SK-N-SH (cell line): ENCODE measurements at regions not wholly inside any gene's neighbourhood (a gene's known extent, or its start where the extent isn't known, plus 50 kb on each side); places are given as distances from the start of the nearest gene placed in this dataset.

Experiments
- CTCF ChIA-PET: fragments of 300-600, 350-600 bp; formaldehyde crosslinking; extraction: SDS; loops from one replicate; lab custom pipeline; 2021; lab: Yijun Ruan, JAX
- POLR2A ChIA-PET: fragments of 350-600 bp; sonication (Branson Sonifier 250); formaldehyde crosslinking; extraction: SDS; loops from one replicate; lab custom pipeline; 2020; ENCODE audit warnings: antibody characterized with exemption, inconsistent platforms; lab: Yijun Ruan, JAX
- DNase-seq: peaks from one replicate; pipeline ENCODE4 v3.0.0; 2012
- H2AFZ ChIP-seq: fragments of 200-600 bp; sonication (generic); 2 replicates; pipeline ENCODE4 v1.8.1; 2016; ENCODE audit warnings: antibody characterized with exemption, mild to moderate bottlenecking, low read depth
- H3F3A ChIP-seq: fragments of 200-600 bp; sonication (generic); replicated peaks from 2 replicates; pipeline ENCODE3; 2016; ENCODE audit warnings: antibody characterized with exemption, mild to moderate bottlenecking; ENCODE audit not compliant: insufficient read depth
- H3K27ac ChIP-seq, 2 experiments: fragments of 200-500 bp in 1 of 2; fragments of 200-600 bp in 1 of 2; sonication (Bioruptor generic) in 1 of 2; sonication (generic), shearing (Covaris generic) in 1 of 2; 2 replicates each; pipeline versions ENCODE4 v1.5.1 to v1.6.1; 2014 to 2016; ENCODE audit warnings: low read depth in 2 of 2, inconsistent platforms in 1 of 2, low read length in 1 of 2, mild to moderate bottlenecking in 1 of 2, mixed read lengths in 1 of 2
- H3K27me3 ChIP-seq: fragments of 200-600 bp; sonication (generic), shearing (Covaris generic); 2 replicates; pipeline ENCODE4 v1.6.1; 2016; ENCODE audit warnings: mixed run types; ENCODE audit not compliant: insufficient read depth
- H3K36me3 ChIP-seq, 2 experiments: fragments of 200-500 bp in 1 of 2; fragments of 200-600 bp in 1 of 2; sonication (Bioruptor generic) in 1 of 2; sonication (generic) in 1 of 2; replicated peaks in 1 of 2; 2 replicates each; pipeline versions ENCODE3 to v1.5.1; 2014 to 2016; ENCODE audit warnings: low read length in 1 of 2, mild to moderate bottlenecking in 1 of 2; ENCODE audit not compliant: insufficient read depth in 2 of 2, control insufficient read depth in 1 of 2
- H3K4me1 ChIP-seq, 2 experiments: fragments of 200-500 bp in 1 of 2; fragments of 200-600 bp in 1 of 2; sonication (Bioruptor generic) in 1 of 2; sonication (generic), shearing (Covaris generic) in 1 of 2; 2 replicates each; pipeline versions ENCODE4 v1.5.1 to v1.6.1; 2014 to 2016; ENCODE audit warnings: low read depth in 1 of 2, low read length in 1 of 2, mixed run types in 1 of 2; ENCODE audit not compliant: insufficient read depth in 2 of 2, control insufficient read depth in 1 of 2
- H3K4me2 ChIP-seq: fragments of 200-600 bp; sonication (generic), shearing (Covaris generic); 2 replicates; pipeline ENCODE4 v1.6.1; 2017; ENCODE audit warnings: mixed run types
- H3K4me3 ChIP-seq, 2 experiments: fragments of 200-500 bp in 1 of 2; fragments of 200-600 bp in 1 of 2; sonication (Bioruptor generic) in 1 of 2; sonication (generic), shearing (Covaris generic) in 1 of 2; 2 replicates each; pipeline versions ENCODE4 v1.5.1 to v1.8.1; 2014 to 2016; ENCODE audit warnings: low read depth in 2 of 2, inconsistent platforms in 1 of 2, low read length in 1 of 2, mild to moderate bottlenecking in 1 of 2, mixed read lengths in 1 of 2, moderate library complexity in 1 of 2
- H3K79me2 ChIP-seq: fragments of 200-600 bp; sonication (generic); 2 replicates; pipeline ENCODE4 v1.8.1; 2017; ENCODE audit warnings: mild to moderate bottlenecking; ENCODE audit not compliant: insufficient read depth
- H3K9ac ChIP-seq: fragments of 200-600 bp; sonication (generic); 2 replicates; pipeline ENCODE4 v1.6.1; 2017; ENCODE audit warnings: mixed run types
- H3K9me2 ChIP-seq: fragments of 200-600 bp; sonication (generic); 2 replicates; pipeline ENCODE4 v1.6.1; 2017; ENCODE audit warnings: mixed run types
- H3K9me3 ChIP-seq: fragments of 200-600 bp; sonication (generic); 2 replicates; pipeline ENCODE4 v1.6.1; 2017; ENCODE audit warnings: mixed run types, mild to moderate bottlenecking, moderate library complexity
- H4K20me1 ChIP-seq: fragments of 200-600 bp; sonication (generic); 2 replicates; pipeline ENCODE4 v1.6.1; 2017; ENCODE audit warnings: mild to moderate bottlenecking, mixed run types; ENCODE audit not compliant: insufficient read depth
- CHD2 ChIP-seq: fragments of 150-350 bp; IDR thresholded peaks from 2 replicates; pipeline ENCODE4 v1.6.1; 2018; ENCODE audit warnings: low read length; ENCODE audit not compliant: partially characterized antibody
- ELF1 ChIP-seq: IDR thresholded peaks from 2 replicates; pipeline ENCODE4 v1.4.0; 2012
- EP300 ChIP-seq, 2 experiments: IDR thresholded peaks; 2 replicates each; pipeline versions ENCODE4 v1.4.0 to v1.6.1; 2012; ENCODE audit warnings: borderline replicate concordance in 1 of 2, low read depth in 1 of 2, low read length in 1 of 2
- FOXJ3 ChIP-seq: sonication (generic); formaldehyde crosslinking; IDR thresholded peaks from 2 replicates; pipeline ENCODE4 v1.5.1; 2020; ENCODE audit warnings: mild to moderate bottlenecking, missing genetic modification reagents
- JUND ChIP-seq: IDR thresholded peaks from 2 replicates; pipeline ENCODE4 v1.4.0; 2012
- MEF2A ChIP-seq: IDR thresholded peaks from 2 replicates; pipeline ENCODE4 v1.4.0; 2012; ENCODE audit warnings: low read depth, borderline replicate concordance
- NFIC ChIP-seq: IDR thresholded peaks from 2 replicates; pipeline ENCODE4 v1.4.0; 2012; ENCODE audit warnings: borderline replicate concordance
- NRF1 ChIP-seq: IDR thresholded peaks from 2 replicates; pipeline ENCODE4 v1.6.1; 2012; ENCODE audit warnings: low read depth, mild to moderate bottlenecking, low read length
- RAD21 ChIP-seq: IDR thresholded peaks from 2 replicates; pipeline ENCODE4 v1.6.1; 2012; ENCODE audit warnings: mild to moderate bottlenecking, low read length
- RCOR1 ChIP-seq: fragments of 150-350 bp; IDR thresholded peaks from 2 replicates; pipeline ENCODE4 v1.6.1; 2017; ENCODE audit warnings: antibody characterized with exemption, low read length
- SIN3A ChIP-seq: IDR thresholded peaks from 2 replicates; pipeline ENCODE4 v1.6.1; 2012; ENCODE audit warnings: low read depth, mild to moderate bottlenecking, low read length, moderate library complexity, borderline replicate concordance
- TEAD4 ChIP-seq: IDR thresholded peaks from 2 replicates; pipeline ENCODE4 v1.4.0; 2012; ENCODE audit warnings: mild to moderate bottlenecking, borderline replicate concordance; ENCODE audit not compliant: insufficient read depth
- WGBS: methylation state at CpG from one replicate; pipeline ENCODE4 v1.1.6; 2017; ENCODE audit warnings: low lambda C conversion rate; 5-methylcytosine and 5-hydroxymethylcytosine counted together
- TF ChIP-seq, protein P1 (sequence below): IDR thresholded peaks from 2 replicates; pipeline ENCODE4 v1.6.1; 2012; ENCODE audit warnings: mild to moderate bottlenecking, low read depth, low read length, moderate library complexity
- TF ChIP-seq, protein P2 (sequence below): IDR thresholded peaks from 2 replicates; pipeline ENCODE4; 2012
- TF ChIP-seq, protein P3 (sequence below): fragments of 200-600 bp; sonication (generic); IDR thresholded peaks from 2 replicates; pipeline ENCODE4 v1.6.1; 2017; ENCODE audit warnings: antibody characterized with exemption, mild to moderate bottlenecking, moderate library complexity
- TF ChIP-seq, protein P4 (sequence below): fragments of 150-350 bp; IDR thresholded peaks from 2 replicates; pipeline ENCODE4 v1.6.1; 2016; ENCODE audit warnings: mild to moderate bottlenecking, low read depth, low read length

GRCh38 chr13:53473397-53473796, 444.8 kb downstream of the OLFM4 start:
- Histone ChIP-seq H3K9me3 (no peaks in the 10 kb centered on the region), H3K27ac (no peak overlapping the region), H3K4me2 (no peak overlapping the region), H3K27me3 (no peaks in the 10 kb centered on the region), H2AFZ (no peak overlapping the region), H3K4me3 (no peak overlapping the region), H3K9ac (no peak overlapping the region), H4K20me1 (no peaks in the 10 kb centered on the region), H3K4me1 (no peaks in the 10 kb centered on the region), H3K9me2 (no peaks in the 10 kb centered on the region), H3K36me3 (no peaks in the 10 kb centered on the region), H3F3A (no peaks in the 10 kb centered on the region), H3K79me2 (no peaks in the 10 kb centered on the region)
- ChIA-PET POLR2A (no interaction called here), CTCF (no interaction called here)
- TF ChIP-seq ELF1: no peak
- TF ChIP-seq JUND: no peak
- TF ChIP-seq, protein P1, sequence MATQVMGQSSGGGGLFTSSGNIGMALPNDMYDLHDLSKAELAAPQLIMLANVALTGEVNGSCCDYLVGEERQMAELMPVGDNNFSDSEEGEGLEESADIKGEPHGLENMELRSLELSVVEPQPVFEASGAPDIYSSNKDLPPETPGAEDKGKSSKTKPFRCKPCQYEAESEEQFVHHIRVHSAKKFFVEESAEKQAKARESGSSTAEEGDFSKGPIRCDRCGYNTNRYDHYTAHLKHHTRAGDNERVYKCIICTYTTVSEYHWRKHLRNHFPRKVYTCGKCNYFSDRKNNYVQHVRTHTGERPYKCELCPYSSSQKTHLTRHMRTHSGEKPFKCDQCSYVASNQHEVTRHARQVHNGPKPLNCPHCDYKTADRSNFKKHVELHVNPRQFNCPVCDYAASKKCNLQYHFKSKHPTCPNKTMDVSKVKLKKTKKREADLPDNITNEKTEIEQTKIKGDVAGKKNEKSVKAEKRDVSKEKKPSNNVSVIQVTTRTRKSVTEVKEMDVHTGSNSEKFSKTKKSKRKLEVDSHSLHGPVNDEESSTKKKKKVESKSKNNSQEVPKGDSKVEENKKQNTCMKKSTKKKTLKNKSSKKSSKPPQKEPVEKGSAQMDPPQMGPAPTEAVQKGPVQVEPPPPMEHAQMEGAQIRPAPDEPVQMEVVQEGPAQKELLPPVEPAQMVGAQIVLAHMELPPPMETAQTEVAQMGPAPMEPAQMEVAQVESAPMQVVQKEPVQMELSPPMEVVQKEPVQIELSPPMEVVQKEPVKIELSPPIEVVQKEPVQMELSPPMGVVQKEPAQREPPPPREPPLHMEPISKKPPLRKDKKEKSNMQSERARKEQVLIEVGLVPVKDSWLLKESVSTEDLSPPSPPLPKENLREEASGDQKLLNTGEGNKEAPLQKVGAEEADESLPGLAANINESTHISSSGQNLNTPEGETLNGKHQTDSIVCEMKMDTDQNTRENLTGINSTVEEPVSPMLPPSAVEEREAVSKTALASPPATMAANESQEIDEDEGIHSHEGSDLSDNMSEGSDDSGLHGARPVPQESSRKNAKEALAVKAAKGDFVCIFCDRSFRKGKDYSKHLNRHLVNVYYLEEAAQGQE: no peak
- no peak for TF ChIP-seq SIN3A
- TF ChIP-seq TEAD4: no peak
- TF ChIP-seq EP300 (IDR thresholded peaks at IDR 0.05; ENCODE audit: borderline replicate concordance in 1 of 2, low read depth in 1 of 2, low read length in 1 of 2): no peak
- TF ChIP-seq, protein P2, sequence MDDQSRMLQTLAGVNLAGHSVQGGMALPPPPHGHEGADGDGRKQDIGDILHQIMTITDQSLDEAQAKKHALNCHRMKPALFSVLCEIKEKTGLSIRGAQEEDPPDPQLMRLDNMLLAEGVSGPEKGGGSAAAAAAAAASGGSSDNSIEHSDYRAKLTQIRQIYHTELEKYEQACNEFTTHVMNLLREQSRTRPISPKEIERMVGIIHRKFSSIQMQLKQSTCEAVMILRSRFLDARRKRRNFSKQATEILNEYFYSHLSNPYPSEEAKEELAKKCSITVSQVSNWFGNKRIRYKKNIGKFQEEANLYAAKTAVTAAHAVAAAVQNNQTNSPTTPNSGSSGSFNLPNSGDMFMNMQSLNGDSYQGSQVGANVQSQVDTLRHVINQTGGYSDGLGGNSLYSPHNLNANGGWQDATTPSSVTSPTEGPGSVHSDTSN: no peak
- TF ChIP-seq RAD21: no peak
- TF ChIP-seq, protein P3, sequence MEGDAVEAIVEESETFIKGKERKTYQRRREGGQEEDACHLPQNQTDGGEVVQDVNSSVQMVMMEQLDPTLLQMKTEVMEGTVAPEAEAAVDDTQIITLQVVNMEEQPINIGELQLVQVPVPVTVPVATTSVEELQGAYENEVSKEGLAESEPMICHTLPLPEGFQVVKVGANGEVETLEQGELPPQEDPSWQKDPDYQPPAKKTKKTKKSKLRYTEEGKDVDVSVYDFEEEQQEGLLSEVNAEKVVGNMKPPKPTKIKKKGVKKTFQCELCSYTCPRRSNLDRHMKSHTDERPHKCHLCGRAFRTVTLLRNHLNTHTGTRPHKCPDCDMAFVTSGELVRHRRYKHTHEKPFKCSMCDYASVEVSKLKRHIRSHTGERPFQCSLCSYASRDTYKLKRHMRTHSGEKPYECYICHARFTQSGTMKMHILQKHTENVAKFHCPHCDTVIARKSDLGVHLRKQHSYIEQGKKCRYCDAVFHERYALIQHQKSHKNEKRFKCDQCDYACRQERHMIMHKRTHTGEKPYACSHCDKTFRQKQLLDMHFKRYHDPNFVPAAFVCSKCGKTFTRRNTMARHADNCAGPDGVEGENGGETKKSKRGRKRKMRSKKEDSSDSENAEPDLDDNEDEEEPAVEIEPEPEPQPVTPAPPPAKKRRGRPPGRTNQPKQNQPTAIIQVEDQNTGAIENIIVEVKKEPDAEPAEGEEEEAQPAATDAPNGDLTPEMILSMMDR: no peak
- TF ChIP-seq CHD2: no peak
- no peak for TF ChIP-seq FOXJ3 (CRISPR knock-in tag)
- no peak for TF ChIP-seq NRF1
- no peak for TF ChIP-seq MEF2A
- no peak for TF ChIP-seq NFIC
- TF ChIP-seq, protein P4, sequence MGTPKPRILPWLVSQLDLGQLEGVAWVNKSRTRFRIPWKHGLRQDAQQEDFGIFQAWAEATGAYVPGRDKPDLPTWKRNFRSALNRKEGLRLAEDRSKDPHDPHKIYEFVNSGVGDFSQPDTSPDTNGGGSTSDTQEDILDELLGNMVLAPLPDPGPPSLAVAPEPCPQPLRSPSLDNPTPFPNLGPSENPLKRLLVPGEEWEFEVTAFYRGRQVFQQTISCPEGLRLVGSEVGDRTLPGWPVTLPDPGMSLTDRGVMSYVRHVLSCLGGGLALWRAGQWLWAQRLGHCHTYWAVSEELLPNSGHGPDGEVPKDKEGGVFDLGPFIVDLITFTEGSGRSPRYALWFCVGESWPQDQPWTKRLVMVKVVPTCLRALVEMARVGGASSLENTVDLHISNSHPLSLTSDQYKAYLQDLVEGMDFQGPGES: no peak
- TF ChIP-seq RCOR1: no peak
- DNase-seq: no peak
- 11% methylated on average over 4 of the region's 4 CpGs for WGBS
